HCT116 (cell line): ENCODE measurements at regions not wholly inside any gene's neighbourhood (a gene's known extent, or its start where the extent isn't known, plus 50 kb on each side); places are given as distances from the start of the nearest gene placed in this dataset.

Experiments used
- ATAC-seq: fragments of 200-7000 bp; cut with Tn5 transposase; 2 replicates; pipeline ENCODE4 v1.9.1; 2020; ENCODE audit warnings: mild to moderate bottlenecking, moderate library complexity
- BruUV-seq: library from RNA; stranded (reverse); fragments of 400-500 nt; replicated peaks from 2 replicates; lab custom pipeline; 2021; lab: Mats Ljungman, UMichigan
- CTCF ChIA-PET: fragments of 300-600 bp; sonication (Branson Sonifier 250); formaldehyde crosslinking; loops from one replicate; lab custom pipeline; 2021; ENCODE audit warnings: antibody characterized with exemption; lab: Charles Lee
- POLR2A ChIA-PET: fragments of 300-600, 350-600 bp; sonication (Branson Sonifier 250); formaldehyde crosslinking; loops from one replicate; lab custom pipeline; 2021; ENCODE audit warnings: antibody characterized with exemption; lab: Charles Lee
- RAD21 ChIA-PET, 2 experiments: fragments of 300-600 bp; sonication (Branson Sonifier 250); formaldehyde crosslinking; loops; one replicate each; lab custom pipeline; 2023; ENCODE audit warnings: low total read pairs in 2 of 2; ENCODE audit not compliant: uncharacterized antibody in 2 of 2, unreplicated experiment in 2 of 2, low non-redundant PET in 1 of 2; lab: Charles Lee
- DNase-seq: peaks from one replicate; pipeline ENCODE4 v3.0.0-alpha.2; 2010; ENCODE audit warnings: low read depth, low spot score
- H2AFZ ChIP-seq: fragments of 200-600 bp; shearing (Covaris generic), sonication (generic); 2 replicates; pipeline ENCODE4 v1.6.1; 2017; ENCODE audit warnings: low read depth, mixed run types, mixed read lengths, antibody characterized with exemption, low read length; ENCODE audit not compliant: poor library complexity, severe bottlenecking
- H3K27ac ChIP-seq: 2 replicates; pipeline ENCODE4 v1.5.1; 2012; ENCODE audit warnings: low read depth, low read length
- H3K27me3 ChIP-seq: fragments of 200-600 bp; sonication (generic); 2 replicates; pipeline ENCODE4 v1.6.1; 2016; ENCODE audit warnings: mixed run types, low read length, mixed read lengths; ENCODE audit not compliant: insufficient read depth
- H3K36me3 ChIP-seq, 2 experiments: fragments of 200-500 bp in 1 of 2; fragments of 200-600 bp in 1 of 2; sonication (Bioruptor generic) in 1 of 2; sonication (generic) in 1 of 2; 2 replicates each; pipeline versions ENCODE4 v1.5.1 to v1.6.1; 2014 to 2016; ENCODE audit warnings: low read length in 2 of 2, inconsistent platforms in 1 of 2, mixed read lengths in 1 of 2, mixed run types in 1 of 2; ENCODE audit not compliant: insufficient read depth in 2 of 2, control insufficient read depth in 1 of 2
- H3K4me1 ChIP-seq, 2 experiments: fragments of 200-600 bp in 1 of 2; sonication (generic) in 1 of 2; 2 replicates each; pipeline versions ENCODE4 v1.5.1 to v1.6.1; 2012 to 2017; ENCODE audit warnings: low read length in 2 of 2, inconsistent platforms in 1 of 2, mild to moderate bottlenecking in 1 of 2, mixed read lengths in 1 of 2, mixed run types in 1 of 2, moderate library complexity in 1 of 2; ENCODE audit not compliant: insufficient read depth in 2 of 2, control insufficient read depth in 1 of 2
- H3K4me2 ChIP-seq: fragments of 200-600 bp; sonication (generic); 2 replicates; pipeline ENCODE4 v1.6.1; 2017; ENCODE audit warnings: mixed run types, low read length, mixed read lengths
- H3K4me3 ChIP-seq, 2 experiments: fragments of 200-600 bp in 1 of 2; sonication (generic) in 1 of 2; replicated peaks in 1 of 2; 2 replicates each; pipeline ENCODE4 v1.5.1; 2011 to 2016; ENCODE audit warnings: low read length in 2 of 2, control low read depth in 1 of 2, low read depth in 1 of 2, mild to moderate bottlenecking in 1 of 2, mixed read lengths in 1 of 2, mixed run types in 1 of 2
- H3K79me2 ChIP-seq: fragments of 200-600 bp; sonication (generic); 2 replicates; pipeline ENCODE4 v1.6.1; 2017; ENCODE audit warnings: mild to moderate bottlenecking, mixed run types, low read length, moderate library complexity, mixed read lengths; ENCODE audit not compliant: insufficient read depth
- H3K9ac ChIP-seq: fragments of 200-600 bp; sonication (generic); 2 replicates; pipeline ENCODE4 v1.6.1; 2016; ENCODE audit warnings: low read length, mixed read lengths
- H3K9me2 ChIP-seq: fragments of 200-600 bp; sonication (generic), shearing (Covaris generic); 2 replicates; pipeline ENCODE4 v1.6.1; 2017; ENCODE audit warnings: mixed run types, mild to moderate bottlenecking, moderate library complexity; ENCODE audit not compliant: insufficient read depth
- H3K9me3 ChIP-seq, 2 experiments: fragments of 200-500 bp in 1 of 2; fragments of 200-600 bp in 1 of 2; sonication (Bioruptor generic) in 1 of 2; sonication (generic) in 1 of 2; 2 replicates each; pipeline ENCODE4 v1.6.1; 2014 to 2017; ENCODE audit warnings: low read length in 2 of 2, mixed read lengths in 2 of 2, inconsistent platforms in 1 of 2, low read depth in 1 of 2, mild to moderate bottlenecking in 1 of 2, mixed run types in 1 of 2, moderate library complexity in 1 of 2; ENCODE audit not compliant: control insufficient read depth in 1 of 2, insufficient read depth in 1 of 2
- H4K20me1 ChIP-seq: fragments of 200-600 bp; sonication (generic), shearing (Covaris generic); 2 replicates; pipeline ENCODE4 v1.6.1; 2017; ENCODE audit warnings: mixed run types, mild to moderate bottlenecking, moderate library complexity; ENCODE audit not compliant: insufficient read depth
- CBX3 ChIP-seq: IDR thresholded peaks from 2 replicates; pipeline ENCODE4 v1.6.1; 2012; ENCODE audit warnings: low read depth
- CEBPB ChIP-seq: IDR thresholded peaks from 2 replicates; pipeline ENCODE4 v1.6.1; 2012; ENCODE audit warnings: low read depth
- CTCF ChIP-seq, 3 experiments: fragments of 200-600 bp in 1 of 3; sonication (generic) in 1 of 3; IDR thresholded peaks in 2 of 3; conservative IDR thresholded peaks in 1 of 3; 2 replicates each; pipeline ENCODE4 v1.5.1; 2012 to 2017; ENCODE audit warnings: low read depth in 2 of 3, low read length in 2 of 3, antibody characterized with exemption in 1 of 3, borderline replicate concordance in 1 of 3, control low read depth in 1 of 3, mild to moderate bottlenecking in 1 of 3, mixed read lengths in 1 of 3, mixed run types in 1 of 3, moderate library complexity in 1 of 3; ENCODE audit not compliant: insufficient read depth in 1 of 3
- EGR1 ChIP-seq: IDR thresholded peaks from 2 replicates; pipeline ENCODE4 v1.6.1; 2012; ENCODE audit warnings: low read depth
- ELF1 ChIP-seq: IDR thresholded peaks from 2 replicates; pipeline ENCODE4 v1.6.1; 2012; ENCODE audit warnings: low read depth, borderline replicate concordance
- EZH2 ChIP-seq: fragments of 200-600 bp; sonication (generic); IDR thresholded peaks from 2 replicates; pipeline ENCODE4 v1.6.1; 2017; ENCODE audit warnings: antibody characterized with exemption, mixed run types
- FOSL1 ChIP-seq: IDR thresholded peaks from 2 replicates; pipeline ENCODE4 v1.6.1; 2012; ENCODE audit warnings: low read depth
- POLR2A ChIP-seq: IDR thresholded peaks from 2 replicates; pipeline ENCODE4 v1.7.0; 2011; ENCODE audit warnings: borderline replicate concordance; ENCODE audit not compliant: insufficient read depth, insufficient read length; ENCODE audit errors: extremely low read depth
- POLR2AphosphoS5 ChIP-seq: IDR thresholded peaks from 2 replicates; pipeline ENCODE4 v1.6.1; 2011; ENCODE audit warnings: mild to moderate bottlenecking, low read depth, low read length, moderate library complexity
- RAD21 ChIP-seq: IDR thresholded peaks from 2 replicates; pipeline ENCODE4 v1.6.1; 2012; ENCODE audit warnings: low read depth, mild to moderate bottlenecking
- SIN3A ChIP-seq: IDR thresholded peaks from 2 replicates; pipeline ENCODE4 v1.6.1; 2012; ENCODE audit warnings: low read depth
- SP1 ChIP-seq: IDR thresholded peaks from 2 replicates; pipeline ENCODE4 v1.6.1; 2012; ENCODE audit warnings: low read depth
- SRF ChIP-seq: IDR thresholded peaks from 2 replicates; pipeline ENCODE4 v1.6.1; 2012; ENCODE audit warnings: low read depth
- TCF7L2 ChIP-seq: IDR thresholded peaks from 2 replicates; pipeline ENCODE4 v1.7.0; 2011; ENCODE audit warnings: borderline replicate concordance, inconsistent platforms; ENCODE audit not compliant: insufficient read depth, insufficient read length; ENCODE audit errors: extremely low read depth
- YY1 ChIP-seq: IDR thresholded peaks from 2 replicates; pipeline ENCODE4 v1.6.1; 2011; ENCODE audit warnings: low read length, low read depth, moderate library complexity, mild to moderate bottlenecking; ENCODE audit not compliant: insufficient replicate concordance; ENCODE audit errors: extremely low read depth
- ZFX ChIP-seq: fragments of 450-650 bp; IDR thresholded peaks from 2 replicates; pipeline ENCODE4 v1.6.1; 2017
- ZNF274 ChIP-seq: fragments of 200-500 bp; sonication (Bioruptor generic); IDR thresholded peaks from 2 replicates; pipeline ENCODE4 v1.6.1; 2014; ENCODE audit warnings: mild to moderate bottlenecking, low read depth, low read length, inconsistent platforms
- intact Hi-C: fragments of 100-400 bp; cut with micrococcal nuclease; formaldehyde crosslinking; loops from 2 replicates; pipeline ENCODE4 v1.10.0; 2022
- TF ChIP-seq, protein P1 (sequence below): IDR thresholded peaks from 2 replicates; pipeline ENCODE4 v1.6.1; 2012

DNA sequence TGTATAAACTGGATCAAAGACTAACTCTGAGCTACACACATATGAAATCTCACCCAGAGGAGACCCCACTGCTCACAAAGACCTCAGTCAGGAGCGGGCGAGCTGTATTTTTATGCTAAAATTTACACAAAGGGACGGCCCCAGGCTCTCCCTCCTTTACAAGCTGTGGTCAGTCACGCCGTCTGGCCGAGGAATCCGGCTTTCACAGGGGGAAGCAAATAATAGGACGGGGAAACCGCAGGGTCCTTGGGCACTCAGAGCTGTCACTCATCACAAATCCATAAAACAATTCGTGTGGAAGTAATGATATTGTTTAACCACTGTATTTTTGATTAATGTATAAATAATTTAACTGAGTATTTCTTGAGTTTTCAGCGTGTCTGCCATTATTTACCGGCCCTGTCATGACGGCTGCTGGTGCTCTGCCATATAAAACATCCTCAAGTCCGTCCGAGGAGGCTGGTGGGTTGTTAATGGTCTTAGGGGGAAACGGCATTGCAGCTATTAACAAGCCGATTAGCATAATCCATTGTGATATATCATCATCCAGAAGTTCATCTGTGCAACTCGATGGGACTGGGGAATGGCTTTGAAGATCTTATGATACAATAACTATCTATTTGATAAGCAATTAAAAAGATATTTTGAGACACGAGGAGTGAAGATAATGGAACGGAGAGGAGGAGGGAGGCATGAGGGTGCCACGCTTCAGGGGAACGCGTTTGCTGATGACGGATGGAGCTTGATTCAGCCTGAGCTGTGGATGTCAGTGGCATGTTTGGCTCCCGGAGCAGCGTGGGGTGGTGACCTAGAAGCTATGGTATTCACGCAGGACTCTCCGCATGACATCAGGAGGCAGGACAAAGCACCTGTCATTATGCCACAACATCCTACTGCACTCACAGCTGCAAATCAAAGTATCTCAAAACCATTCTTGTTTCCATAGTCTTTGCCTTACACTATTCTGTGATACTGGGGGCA is 150.9 kb downstream of the SHOX start:
- no peaks in the 10 kb centered on the region for H4K20me1 ChIP-seq
- DNase-seq (no peak), ATAC-seq (no peak)
- ChIA-PET CTCF (no interaction called here), POLR2A (no interaction called here), RAD21 (no interaction called here)
- no TSS peak for BruUV-seq
- no peak for TF ChIP-seq CEBPB
- TF ChIP-seq ELF1, result no peak
- TF ChIP-seq POLR2AphosphoS5, result no peak
- no peak overlapping the region for H3K4me3 ChIP-seq
- no peak overlapping the region for H3K4me2 ChIP-seq
- peaks cover 6 to 11% of the 10 kb centered on the region in 2 experiments; a peak in 3 of 4 replicates for H3K4me1 ChIP-seq
- intact Hi-C loops, result no loop called here
- no peaks in the 10 kb centered on the region for H3K36me3 ChIP-seq
- H3K9me2 ChIP-seq, result no peaks in the 10 kb centered on the region
- H3K9me3 ChIP-seq, result no peaks in the 10 kb centered on the region
- H2AFZ ChIP-seq, result no peak overlapping the region
- no peak overlapping the region for H3K9ac ChIP-seq
- H3K79me2 ChIP-seq, result no peaks in the 10 kb centered on the region
- no peaks in the 10 kb centered on the region for H3K27me3 ChIP-seq
- H3K27ac ChIP-seq, result no peak overlapping the region

DNA sequence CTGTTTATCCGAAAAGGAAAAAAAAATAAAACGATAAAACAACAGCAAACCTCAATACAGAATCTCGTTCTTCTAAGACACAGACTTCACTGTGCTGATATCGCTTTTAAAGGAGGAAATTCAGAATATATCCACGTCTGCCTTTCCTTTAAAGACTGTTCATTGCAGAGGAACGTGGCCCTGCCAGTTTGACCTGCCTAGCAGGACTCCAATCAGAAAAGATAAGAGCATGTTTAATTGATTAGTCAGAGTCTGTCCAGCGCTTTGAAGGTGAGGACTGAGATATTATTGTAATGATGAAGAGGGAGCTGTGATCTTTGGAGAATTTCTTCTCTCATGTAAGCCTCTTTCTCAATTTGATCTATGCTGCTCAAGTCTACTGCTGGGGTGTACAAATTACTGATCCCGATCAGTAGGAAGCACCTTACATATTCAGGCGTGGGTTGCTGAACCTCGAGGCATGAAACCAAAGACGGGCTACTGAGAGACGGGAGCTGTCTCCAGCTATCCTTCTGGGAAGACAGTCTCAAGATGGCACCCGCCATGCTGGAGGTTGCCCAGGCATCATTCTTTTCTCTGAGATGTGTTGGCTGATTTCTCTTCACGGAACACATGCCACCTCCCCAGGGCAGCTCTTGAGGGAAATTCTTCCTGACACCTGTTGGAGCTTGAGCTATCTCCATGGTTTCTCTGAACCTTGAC is 146.1 kb downstream of the SHOX start:
- no TSS peak for BruUV-seq
- Histone ChIP-seq H3K9me3 (no peaks in the 10 kb centered on the region), H3K27me3 (no peaks in the 10 kb centered on the region), H2AFZ (peak overlapping the region; percentile 35), H3K4me2 (peak overlapping the region; percentile 71), H3K79me2 (no peaks in the 10 kb centered on the region), H3K4me3 (peak overlapping the region; percentile 11 to 43; a peak in 3 of 4 replicates), H3K9me2 (no peaks in the 10 kb centered on the region), H3K4me1 (peaks cover 8 to 20% of the 10 kb centered on the region in 2 experiments; a peak in 3 of 4 replicates), H3K36me3 (no peaks in the 10 kb centered on the region), H3K27ac (no peak overlapping the region), H3K9ac (no peak overlapping the region), H4K20me1 (no peaks in the 10 kb centered on the region)
- peak; percentile 84 for ATAC-seq
- POLR2A ChIA-PET, result no interaction called here
- CTCF ChIA-PET, result no interaction called here
- DNase-seq, result peak; percentile 57
- RAD21 ChIA-PET, result no interaction called here
- intact Hi-C loops, result no loop called here
- no peak for TF ChIP-seq YY1
- TF ChIP-seq ELF1, result no peak
- TF ChIP-seq SP1, result peak; percentile 94
- no peak for TF ChIP-seq ZNF274
- no peak for TF ChIP-seq TCF7L2
- TF ChIP-seq POLR2A, result no peak
- TF ChIP-seq EGR1, result no peak
- TF ChIP-seq CEBPB, result peak; percentile 60
- TF ChIP-seq RAD21, result peak; percentile 33; the same call in 1 of the 2 replicates
- TF ChIP-seq, protein P1, sequence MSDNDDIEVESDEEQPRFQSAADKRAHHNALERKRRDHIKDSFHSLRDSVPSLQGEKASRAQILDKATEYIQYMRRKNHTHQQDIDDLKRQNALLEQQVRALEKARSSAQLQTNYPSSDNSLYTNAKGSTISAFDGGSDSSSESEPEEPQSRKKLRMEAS, result peak; percentile 47
- TF ChIP-seq CTCF (IDR thresholded peaks at IDR 0.05 in 2 of 3, conservative IDR thresholded peaks at IDR 0.05 in 1 of 3; ENCODE audit: borderline replicate concordance in 1 of 3, insufficient read depth in 1 of 3, low read depth in 2 of 3, low read length in 2 of 3), result no peak
- no peak for TF ChIP-seq EZH2
- TF ChIP-seq SIN3A, result no peak; the same call in 1 of the 2 replicates
- TF ChIP-seq CBX3, result peak; percentile 91; the same call in 1 of the 2 replicates
- peak; percentile 58 for TF ChIP-seq SRF
- no peak for TF ChIP-seq ZFX
- TF ChIP-seq FOSL1, result peak; percentile 93
